Endothelial cell of umbilical vein (primary cell): ENCODE measurements at regions not wholly inside any gene's neighbourhood (a gene's known extent, or its start where the extent isn't known, plus 50 kb on each side); places are given as distances from the start of the nearest gene placed in this dataset.

Experiments used
- CTCF ChIP-seq, 2 donors: IDR thresholded peaks; 1 replicate in 1 of 2; 2 replicates in 1 of 2; pipeline ENCODE4 v1.5.1; 2011; ENCODE audit warnings: low read length in 2 of 2, mild to moderate bottlenecking in 2 of 2, moderate library complexity in 2 of 2, control low read depth in 1 of 2, inconsistent platforms in 1 of 2, low read depth in 1 of 2; ENCODE audit not compliant: insufficient read depth in 1 of 2; ENCODE audit errors: extremely low read depth in 1 of 2
- POLR2AphosphoS5 ChIP-seq: IDR thresholded peaks from 2 replicates; pipeline ENCODE4 v1.6.1; 2012; ENCODE audit warnings: low read depth, mild to moderate bottlenecking, control low read depth, low read length, moderate library complexity; ENCODE audit not compliant: insufficient read depth
- TF ChIP-seq, protein P1 (sequence below): IDR thresholded peaks from 2 replicates; pipeline ENCODE4 v1.6.1; 2011; ENCODE audit not compliant: insufficient read depth, insufficient read length

DNA sequence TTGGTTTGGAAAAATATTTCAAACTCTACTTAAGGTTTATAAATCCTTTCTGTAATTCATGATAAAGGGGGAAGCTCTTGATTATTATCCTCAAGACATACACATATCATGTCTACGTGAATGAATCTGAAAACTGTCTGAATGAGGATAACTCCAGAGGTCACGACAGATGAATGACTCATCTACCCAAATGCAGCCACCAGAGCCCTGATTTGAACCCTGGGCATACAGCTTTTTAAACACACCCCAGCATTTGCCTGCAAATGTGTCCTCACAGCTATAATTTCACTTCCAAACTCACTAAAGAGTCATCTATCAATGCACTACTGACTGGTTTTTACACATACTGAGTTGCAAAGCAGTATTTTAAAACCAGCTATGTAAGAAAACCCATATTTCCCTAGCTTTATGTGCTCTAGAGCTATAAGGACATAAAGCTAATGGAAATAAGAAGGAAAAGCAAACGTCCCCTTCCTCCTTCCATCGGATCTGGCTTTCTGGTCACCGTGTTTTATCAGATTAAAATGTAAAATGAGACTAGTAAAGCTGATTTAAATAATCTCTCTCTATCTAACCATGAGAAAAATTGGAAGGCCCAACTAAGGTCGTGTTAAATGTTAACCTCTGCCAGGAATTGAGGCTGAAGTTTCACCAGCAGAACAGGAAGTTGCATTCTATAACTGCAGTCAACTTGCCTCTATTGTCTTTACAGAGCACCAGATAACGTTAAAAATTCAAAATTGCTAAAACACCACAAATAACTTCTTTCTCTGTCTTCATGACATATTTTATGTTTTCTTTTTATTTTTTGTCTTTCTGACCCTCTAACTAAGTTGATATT is 63.1 kb upstream of the SPP1 start:
- TF ChIP-seq CTCF (IDR thresholded peaks at IDR 0.05; ENCODE audit: extremely low read depth in 1 of 2, insufficient read depth in 1 of 2, low read depth in 1 of 2, low read length in 2 of 2) (no peak), POLR2AphosphoS5 (no peak)
- TF ChIP-seq, protein P1, sequence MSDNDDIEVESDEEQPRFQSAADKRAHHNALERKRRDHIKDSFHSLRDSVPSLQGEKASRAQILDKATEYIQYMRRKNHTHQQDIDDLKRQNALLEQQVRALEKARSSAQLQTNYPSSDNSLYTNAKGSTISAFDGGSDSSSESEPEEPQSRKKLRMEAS, result no peak
